ENCODE measurements at regions not wholly inside any gene's neighbourhood (a gene's known extent, or its start where the extent isn't known, plus 50 kb on each side); places are given as distances from the start of the nearest gene placed in this dataset.
"Not testable (repeated sequence)": the region's sequence is repeated elsewhere in the genome, so short reads cannot be mapped to it uniquely, and the experiment has no call there.

GRCh38 chr4:153099391-153100140, 104.7 kb upstream of the TRIM2 start:
- no peak for DNase-seq (ENCODE audit: low read depth in 2 of 3, low spot score in 2 of 3)

DNA sequence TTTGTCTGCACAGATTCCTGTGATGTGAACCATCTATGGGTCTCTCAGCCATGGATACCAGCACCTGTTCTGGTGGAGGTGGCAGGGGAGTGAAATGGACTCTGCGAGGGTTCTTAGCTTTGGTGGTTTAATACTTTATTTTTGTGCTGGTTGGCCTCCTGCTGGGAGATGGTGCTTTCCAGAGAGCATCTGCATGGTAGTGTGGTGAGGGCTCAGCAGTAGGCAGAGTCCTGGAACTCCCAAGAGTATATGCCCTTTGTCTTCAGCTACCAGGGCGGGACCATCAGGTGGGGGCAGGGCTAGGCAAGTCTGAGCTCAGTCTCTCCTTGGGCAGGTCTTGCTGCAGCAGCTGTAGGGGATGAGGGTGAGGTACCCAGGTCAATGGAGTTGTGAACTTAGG, 97.5 kb upstream of the TRIM2 start:
- not testable (repeated sequence) for DNase-seq (ENCODE audit: low read depth in 2 of 3, low spot score in 2 of 3)

DNA sequence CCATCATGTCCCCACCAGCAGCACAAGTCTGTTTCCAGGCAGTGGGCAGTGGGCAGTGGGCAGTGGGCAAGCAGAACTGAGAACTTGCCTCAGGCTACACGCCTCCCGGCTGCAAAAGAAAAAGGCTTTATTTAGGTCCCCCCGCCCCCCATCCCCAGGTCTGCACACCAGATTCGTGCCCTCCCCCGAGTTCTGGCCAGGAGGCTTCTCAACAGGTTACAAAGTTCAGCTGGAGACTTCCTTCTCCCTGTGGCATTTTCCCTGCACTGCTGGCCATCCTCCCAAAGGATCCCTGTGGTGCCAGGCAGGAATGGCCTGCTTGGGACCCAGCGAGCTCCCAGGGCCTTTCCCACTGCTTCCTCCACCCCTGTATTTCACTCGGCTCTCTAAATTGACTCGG, 97.0 kb upstream of the TRIM2 start:
- no peak for DNase-seq (ENCODE audit: low read depth in 2 of 3, low spot score in 2 of 3)

GRCh38 chr4:153109296-153109849, 94.9 kb upstream of the TRIM2 start:
- DNase-seq (ENCODE audit: low read depth in 2 of 3, low spot score in 2 of 3) = no peak

DNA sequence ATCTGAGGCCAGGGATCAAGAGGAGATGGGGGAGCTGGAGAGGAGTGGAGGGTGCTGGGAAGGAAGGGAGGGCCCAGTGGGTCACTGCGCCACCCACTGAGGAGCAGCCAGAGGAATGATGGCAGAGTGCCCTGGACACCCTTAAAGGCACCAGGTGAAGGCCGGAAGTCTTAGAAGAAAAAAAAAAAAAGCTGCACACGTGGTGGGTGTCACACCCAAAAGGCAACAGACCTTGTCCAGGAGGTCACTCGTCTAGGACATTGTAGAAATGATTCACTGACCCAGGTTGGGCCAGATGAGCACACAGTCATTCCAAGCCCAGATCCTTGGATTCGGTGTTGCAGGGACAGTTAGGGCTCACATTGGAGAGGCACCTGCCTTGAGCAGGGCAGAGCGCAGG, 93.5 kb upstream of the TRIM2 start:
- DNase-seq (ENCODE audit: low read depth in 2 of 3, low spot score in 2 of 3) = no peak

GRCh38 chr4:153111426-153112040, 92.7 kb upstream of the TRIM2 start:
- DNase-seq (ENCODE audit: low read depth in 2 of 3, low spot score in 2 of 3) = no peak

DNA sequence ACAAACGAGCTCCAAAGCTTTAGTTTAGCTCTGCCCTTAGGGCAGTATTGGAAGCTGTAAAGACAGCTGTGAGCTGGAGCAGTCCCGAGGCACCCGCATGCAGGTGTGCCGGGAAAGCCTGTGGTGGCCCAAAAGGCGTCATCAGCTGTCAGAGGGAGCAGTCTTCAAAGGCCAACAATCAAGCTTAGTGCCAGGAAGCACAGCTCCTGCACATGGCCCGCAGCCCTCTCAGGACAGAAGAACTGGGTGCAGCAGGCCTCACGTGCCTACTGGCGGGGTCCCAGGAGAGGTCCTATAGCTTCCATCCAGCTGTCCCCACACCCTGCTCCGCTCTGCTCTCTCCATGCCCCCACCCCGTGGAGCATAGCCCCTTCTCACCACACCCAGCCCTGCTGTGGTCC, 92.2 kb upstream of the TRIM2 start:
- DNase-seq (ENCODE audit: low read depth in 2 of 3, low spot score in 2 of 3) = no peak

DNA sequence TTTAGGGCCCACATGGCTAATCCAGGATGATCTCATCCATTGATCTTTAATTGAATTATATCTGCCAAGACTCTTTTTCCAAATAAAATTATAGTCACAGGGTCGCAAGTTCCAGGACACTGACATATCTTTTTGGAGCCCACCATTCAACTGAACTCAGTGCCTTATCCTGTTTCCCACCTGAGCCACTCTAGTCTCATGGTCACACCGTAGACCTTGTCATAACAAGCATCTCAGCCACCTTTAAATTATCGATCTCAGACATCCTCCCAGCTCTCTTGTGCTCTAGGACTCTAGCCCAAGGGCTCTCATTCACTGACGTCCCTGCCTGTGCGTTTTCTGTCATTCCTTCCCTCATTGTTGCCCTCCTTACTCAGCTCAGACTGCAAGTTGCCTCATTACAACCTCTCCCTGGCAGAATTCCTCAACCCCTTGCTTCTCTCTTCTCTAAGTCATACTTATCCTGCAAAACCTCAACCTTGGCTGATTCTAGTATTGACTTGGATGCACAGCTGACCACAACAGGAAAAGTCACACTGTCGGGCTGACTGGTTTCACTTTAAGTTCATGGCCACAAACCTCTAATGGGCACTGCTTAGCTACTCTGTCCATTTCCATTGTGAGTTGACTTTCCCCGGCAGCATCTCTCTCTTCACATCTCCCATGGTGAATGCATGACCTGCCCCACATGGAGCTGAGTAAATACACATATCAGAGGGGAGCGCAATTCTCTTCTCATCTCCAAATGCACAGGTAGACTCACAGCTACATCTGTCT, 91.0 kb upstream of the TRIM2 start:
- DNase-seq (ENCODE audit: low read depth in 2 of 3, low spot score in 2 of 3) = peak in 1 of 3 experiments; percentile 6

GRCh38 chr4:153113838-153114105, 90.5 kb upstream of the TRIM2 start:
- no peak for DNase-seq (ENCODE audit: low read depth in 2 of 3, low spot score in 2 of 3)

DNA sequence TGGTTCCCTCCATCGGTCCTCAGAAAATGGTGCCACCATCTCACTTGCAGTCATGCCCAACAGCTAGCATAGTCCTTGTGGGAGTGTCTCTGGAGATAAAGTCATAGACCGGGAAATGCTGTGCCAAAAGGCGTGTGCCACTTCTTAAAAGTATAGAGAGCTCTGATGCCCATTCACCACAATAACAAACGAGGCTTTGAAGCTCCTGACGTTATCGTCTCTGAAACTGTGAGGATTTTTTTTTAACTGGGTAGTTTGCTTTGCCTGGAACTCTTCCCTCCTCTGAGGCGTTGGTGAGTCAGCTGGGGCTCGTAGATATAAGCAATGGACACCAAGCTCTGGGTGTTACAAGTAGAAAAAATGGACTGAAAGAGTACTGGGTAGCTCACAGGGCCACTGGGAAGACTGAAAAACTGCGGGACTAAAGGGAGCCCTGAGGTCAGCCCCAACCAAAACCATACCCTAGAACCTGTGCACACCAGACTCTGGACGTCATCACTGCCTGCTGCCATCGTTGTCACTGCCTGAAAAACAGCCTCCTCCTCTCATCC, 89.4 kb upstream of the TRIM2 start:
- DNase-seq (ENCODE audit: low read depth in 2 of 3, low spot score in 2 of 3) = no peak

- DNase-seq (ENCODE audit: low read depth in 2 of 3, low spot score in 2 of 3) = peak in 2 of 3 experiments; percentile 42 to 48
Observed at GRCh38 chr4:153115322-153116290, 88.6 kb upstream of the TRIM2 start.

GRCh38 chr4:153116291-153116680, 88.0 kb upstream of the TRIM2 start:
- no peak for DNase-seq (ENCODE audit: low read depth in 2 of 3, low spot score in 2 of 3)

GRCh38 chr4:153116801-153117200, 87.4 kb upstream of the TRIM2 start:
- no peak for DNase-seq (ENCODE audit: low read depth in 2 of 3, low spot score in 2 of 3)

DNA sequence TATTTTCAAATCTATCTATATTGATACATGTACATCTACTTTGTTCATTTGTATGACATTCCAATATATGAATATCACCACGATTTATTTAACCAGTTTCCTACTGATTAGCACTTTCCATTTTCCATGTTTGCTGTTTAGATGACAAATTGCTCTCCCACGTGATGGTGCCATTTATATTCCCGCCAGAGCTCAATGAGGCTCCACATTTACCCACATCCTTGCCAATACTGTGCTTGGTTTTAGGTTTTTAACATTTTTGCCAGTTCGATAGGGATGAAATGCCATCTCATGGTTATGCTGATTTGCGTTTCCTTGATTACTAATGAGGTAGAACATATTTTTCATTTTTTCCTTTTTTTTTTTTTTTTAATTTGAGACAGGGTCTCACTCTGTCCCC, 86.7 kb upstream of the TRIM2 start:
- no peak for DNase-seq (ENCODE audit: low read depth in 2 of 3, low spot score in 2 of 3)

DNA sequence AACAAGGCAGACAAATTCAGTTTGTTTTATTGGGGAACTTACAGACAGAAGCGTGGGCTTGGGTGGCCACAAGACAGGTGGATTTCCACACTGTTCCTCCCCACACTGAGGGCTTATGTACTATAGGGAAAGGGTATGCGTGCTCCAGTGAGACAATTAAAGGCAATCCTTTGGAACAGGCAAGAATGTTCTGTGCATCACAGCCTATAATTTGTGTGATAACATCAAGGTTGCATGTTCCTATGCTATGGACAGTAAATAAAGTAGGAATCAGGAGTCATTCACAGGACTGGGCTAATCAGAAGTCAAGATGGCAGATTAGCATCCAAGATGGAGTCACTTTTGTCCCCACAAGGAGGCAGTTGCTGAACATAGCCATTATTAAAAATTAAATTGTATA, 84.6 kb upstream of the TRIM2 start:
- DNase-seq (ENCODE audit: low read depth in 2 of 3, low spot score in 2 of 3) = no peak

DNA sequence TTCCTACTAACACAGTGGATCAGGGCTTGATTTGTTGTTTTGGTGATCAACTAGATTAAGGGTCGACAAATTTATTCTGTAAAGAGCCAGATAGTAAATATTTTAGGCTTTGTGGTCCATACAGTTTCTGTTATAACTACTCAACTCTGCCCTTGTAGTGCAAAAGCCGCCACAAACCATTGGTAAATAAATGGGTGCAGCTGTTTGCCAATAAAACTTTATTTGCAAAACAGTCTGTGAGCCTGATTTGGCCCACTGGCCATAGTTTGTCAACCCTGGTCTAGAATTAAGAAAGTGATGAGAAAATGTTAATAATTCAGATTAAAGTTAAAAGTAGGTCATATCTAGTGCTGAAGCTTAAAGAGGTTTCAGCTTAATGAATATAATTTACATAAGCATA, 84.0 kb upstream of the TRIM2 start:
- no peak for DNase-seq (ENCODE audit: low read depth in 2 of 3, low spot score in 2 of 3)

DNA sequence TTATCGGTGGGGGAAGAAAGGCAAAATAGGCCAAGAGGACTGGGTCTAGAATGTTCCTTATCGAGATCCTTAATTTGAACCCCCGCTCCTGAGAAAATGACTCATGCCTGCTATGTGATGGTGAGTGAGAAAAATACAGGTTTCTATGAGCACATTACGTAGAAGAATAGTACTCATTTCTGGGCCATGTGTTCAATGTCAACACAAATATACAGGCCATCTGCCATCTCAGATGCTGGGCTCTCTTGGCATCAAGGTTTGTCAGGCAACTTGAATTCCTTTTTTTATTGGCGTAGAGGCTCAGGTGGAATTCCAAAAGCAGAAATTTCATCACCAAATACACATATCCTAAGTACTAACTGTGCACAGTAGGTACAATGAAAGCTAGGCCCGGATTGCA, 81.4 kb upstream of the TRIM2 start:
- no peak for DNase-seq (ENCODE audit: low read depth in 2 of 3, low spot score in 2 of 3)

DNA sequence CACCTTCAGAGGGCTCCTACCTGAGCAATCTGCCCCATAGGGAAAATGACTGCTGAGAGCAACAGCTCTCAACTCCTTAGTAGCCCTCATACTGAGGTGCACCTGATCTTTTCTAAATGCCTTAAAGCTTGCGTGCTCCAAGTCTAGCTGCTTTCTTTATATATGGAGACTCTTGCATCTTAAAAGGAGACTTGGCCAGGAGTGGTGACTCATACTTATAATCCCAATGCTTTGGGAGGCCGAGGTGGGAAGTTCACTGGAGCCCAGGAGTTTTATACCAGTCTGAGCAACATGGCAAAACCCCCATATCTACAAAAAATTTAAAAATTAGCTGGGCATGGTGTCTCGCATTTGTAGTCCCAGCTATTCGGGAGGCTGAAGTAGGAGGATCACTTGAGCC, 78.1 kb upstream of the TRIM2 start:
- DNase-seq (ENCODE audit: low read depth in 2 of 3, low spot score in 2 of 3) = no peak

DNA sequence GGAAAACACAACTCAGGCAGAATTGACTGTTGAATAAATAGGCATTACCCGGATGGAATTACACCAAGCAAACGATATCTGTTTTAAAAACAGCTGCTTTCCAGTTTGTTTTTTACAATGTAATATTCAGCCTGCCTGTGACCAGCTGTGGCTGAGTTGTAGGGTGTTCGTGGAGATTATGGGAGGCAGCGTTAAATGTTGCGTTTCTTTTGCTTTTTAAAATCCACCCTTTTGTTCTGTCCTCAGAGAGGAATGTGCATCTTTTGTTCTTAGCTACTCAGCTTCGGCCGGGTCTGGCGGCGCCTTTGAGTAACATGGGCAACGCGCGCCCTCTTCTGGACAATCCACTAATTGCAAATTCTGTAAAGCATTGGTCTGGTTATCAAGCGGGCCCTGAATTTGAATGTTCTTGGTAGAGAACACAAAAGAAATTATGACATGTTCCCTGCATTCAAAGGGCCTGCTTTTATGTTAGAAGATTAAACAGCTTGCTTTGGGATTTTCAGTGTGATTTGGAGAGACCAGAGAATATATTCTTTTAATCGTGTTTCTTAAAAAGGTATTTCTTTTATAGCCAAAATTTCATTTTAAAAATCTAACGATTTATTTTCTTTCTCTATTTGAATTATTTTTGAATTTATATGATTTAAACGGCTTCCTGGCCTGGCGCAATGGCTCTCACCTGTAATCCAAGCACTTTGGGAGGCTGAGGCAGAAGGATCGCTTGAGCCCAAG, 76.3 kb upstream of the TRIM2 start:
- peak; percentile 44 to 86 (median 68) for DNase-seq (ENCODE audit: low read depth in 2 of 3, low spot score in 2 of 3)

DNA sequence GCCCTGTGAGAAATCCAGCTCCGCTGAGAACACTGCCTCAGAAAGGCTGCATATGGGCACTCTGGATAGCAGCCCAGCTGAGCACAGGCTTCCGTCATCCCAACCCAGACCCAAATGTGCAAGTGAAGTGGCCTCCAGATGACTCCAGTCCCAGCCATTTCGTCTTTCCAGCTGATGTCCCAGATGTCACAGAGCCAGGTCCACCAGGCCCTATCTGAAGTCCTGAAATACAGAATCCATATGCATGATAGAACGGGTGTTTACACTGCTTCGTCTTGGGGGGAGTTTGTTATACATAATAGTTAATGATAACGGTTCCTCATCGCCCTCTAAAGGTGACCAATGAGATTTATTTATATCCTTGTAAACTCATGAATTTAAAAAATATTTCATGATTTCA, 72.6 kb upstream of the TRIM2 start:
- DNase-seq (ENCODE audit: low read depth in 2 of 3, low spot score in 2 of 3) = no peak
